ENCODE measurements at regions not wholly inside any gene's neighbourhood (a gene's known extent, or its start where the extent isn't known, plus 50 kb on each side); places are given as distances from the start of the nearest gene placed in this dataset.

DNA sequence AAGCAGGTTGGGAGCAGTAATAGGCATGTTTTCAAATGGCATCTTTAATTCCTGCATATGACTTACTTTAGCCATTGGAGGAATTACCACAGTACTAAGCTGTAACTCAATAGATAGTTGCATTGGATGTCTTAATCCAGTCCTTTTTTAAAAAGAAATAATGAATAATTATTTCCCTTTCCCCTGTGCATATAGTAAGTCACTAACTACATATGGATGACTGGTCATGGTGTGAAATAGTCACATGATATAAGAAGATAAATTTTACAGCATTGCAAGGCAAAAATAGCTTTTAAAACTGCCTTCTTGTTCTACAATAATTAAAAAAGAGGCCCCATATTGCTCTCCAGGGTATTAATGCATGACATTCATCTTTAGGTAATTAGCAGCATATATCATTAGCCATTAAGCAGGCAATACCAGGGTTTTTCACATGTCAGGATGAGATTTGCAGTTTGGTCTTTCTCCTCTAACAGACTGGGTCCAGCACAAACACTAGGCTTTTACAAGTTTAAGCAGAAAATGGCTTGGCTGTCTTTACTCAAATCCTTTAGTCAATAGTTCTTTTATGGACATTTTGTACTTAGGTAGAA is 606.4 kb upstream of the RORB start:
- H3K9me3 Mint-ChIP-seq, result peaks cover 11% of the 10 kb centered on the region
- no peaks in the 10 kb centered on the region for H3K4me1 Mint-ChIP-seq
- no peak overlapping the region for H3K4me3 Mint-ChIP-seq
- no peak overlapping the region for H3K27ac Mint-ChIP-seq
- H3K36me3 Mint-ChIP-seq (ENCODE audit: low read depth), result no peaks in the 10 kb centered on the region
- no peaks in the 10 kb centered on the region for H3K27me3 Mint-ChIP-seq (ENCODE audit: low read depth, poor library complexity)
- DNase-seq, result no peak
- TF ChIP-seq, protein P1, sequence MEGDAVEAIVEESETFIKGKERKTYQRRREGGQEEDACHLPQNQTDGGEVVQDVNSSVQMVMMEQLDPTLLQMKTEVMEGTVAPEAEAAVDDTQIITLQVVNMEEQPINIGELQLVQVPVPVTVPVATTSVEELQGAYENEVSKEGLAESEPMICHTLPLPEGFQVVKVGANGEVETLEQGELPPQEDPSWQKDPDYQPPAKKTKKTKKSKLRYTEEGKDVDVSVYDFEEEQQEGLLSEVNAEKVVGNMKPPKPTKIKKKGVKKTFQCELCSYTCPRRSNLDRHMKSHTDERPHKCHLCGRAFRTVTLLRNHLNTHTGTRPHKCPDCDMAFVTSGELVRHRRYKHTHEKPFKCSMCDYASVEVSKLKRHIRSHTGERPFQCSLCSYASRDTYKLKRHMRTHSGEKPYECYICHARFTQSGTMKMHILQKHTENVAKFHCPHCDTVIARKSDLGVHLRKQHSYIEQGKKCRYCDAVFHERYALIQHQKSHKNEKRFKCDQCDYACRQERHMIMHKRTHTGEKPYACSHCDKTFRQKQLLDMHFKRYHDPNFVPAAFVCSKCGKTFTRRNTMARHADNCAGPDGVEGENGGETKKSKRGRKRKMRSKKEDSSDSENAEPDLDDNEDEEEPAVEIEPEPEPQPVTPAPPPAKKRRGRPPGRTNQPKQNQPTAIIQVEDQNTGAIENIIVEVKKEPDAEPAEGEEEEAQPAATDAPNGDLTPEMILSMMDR (IDR thresholded peaks at IDR 0.05), result no peak

DNA sequence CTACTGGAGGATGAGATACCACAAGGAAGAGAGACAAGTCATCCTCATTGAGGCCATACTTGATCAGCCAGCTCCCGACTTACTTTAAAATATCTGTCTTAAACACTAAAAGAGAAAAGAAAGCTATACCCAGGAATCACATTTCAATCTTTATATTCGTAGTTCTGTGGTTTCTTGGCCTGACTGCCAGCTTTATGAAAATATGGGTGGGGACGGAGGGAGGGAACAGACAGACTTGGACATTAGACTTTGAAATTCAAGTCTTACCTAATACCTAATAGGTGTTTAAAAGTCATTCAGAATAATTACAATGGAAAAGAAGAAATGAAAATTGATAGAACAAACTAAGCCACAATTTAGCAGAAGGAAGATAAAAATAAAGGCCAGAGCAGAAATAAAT is 604.8 kb upstream of the RORB start:
- no peak for DNase-seq
- TF ChIP-seq, protein P1 (IDR thresholded peaks at IDR 0.05), result no peak
- H3K27ac Mint-ChIP-seq, result no peak overlapping the region
- no peaks in the 10 kb centered on the region for H3K27me3 Mint-ChIP-seq (ENCODE audit: low read depth, poor library complexity)
- H3K4me3 Mint-ChIP-seq, result no peak overlapping the region
- peaks cover 4% of the 10 kb centered on the region for H3K9me3 Mint-ChIP-seq
- H3K36me3 Mint-ChIP-seq (ENCODE audit: low read depth), result no peaks in the 10 kb centered on the region
- no peaks in the 10 kb centered on the region for H3K4me1 Mint-ChIP-seq

DNA sequence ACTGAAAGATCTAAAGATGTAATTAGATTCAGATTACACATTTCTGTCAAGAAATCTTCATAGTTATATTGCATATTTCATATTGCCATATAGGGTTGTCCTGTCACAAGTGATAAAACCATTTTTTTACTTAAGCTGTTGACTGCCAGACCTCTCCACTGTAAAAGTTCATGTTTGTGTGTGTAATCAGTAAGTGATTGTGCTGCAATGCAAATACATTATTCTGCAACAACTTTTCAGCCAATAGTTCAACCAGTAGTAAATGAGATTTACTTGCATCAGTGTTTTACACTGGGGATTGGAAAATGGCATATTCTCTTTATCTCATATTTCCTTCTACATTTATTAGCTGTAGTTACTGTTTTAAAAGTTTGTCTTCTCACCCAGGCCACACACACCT is 603.9 kb upstream of the RORB start:
- no peak overlapping the region for H3K27ac Mint-ChIP-seq
- H3K27me3 Mint-ChIP-seq (ENCODE audit: low read depth, poor library complexity), result no peaks in the 10 kb centered on the region
- TF ChIP-seq, protein P1 (IDR thresholded peaks at IDR 0.05), result no peak
- no peaks in the 10 kb centered on the region for H3K9me3 Mint-ChIP-seq
- H3K4me1 Mint-ChIP-seq, result no peaks in the 10 kb centered on the region
- no peak overlapping the region for H3K4me3 Mint-ChIP-seq
- no peak for DNase-seq
- H3K36me3 Mint-ChIP-seq (ENCODE audit: low read depth), result no peaks in the 10 kb centered on the region

DNA sequence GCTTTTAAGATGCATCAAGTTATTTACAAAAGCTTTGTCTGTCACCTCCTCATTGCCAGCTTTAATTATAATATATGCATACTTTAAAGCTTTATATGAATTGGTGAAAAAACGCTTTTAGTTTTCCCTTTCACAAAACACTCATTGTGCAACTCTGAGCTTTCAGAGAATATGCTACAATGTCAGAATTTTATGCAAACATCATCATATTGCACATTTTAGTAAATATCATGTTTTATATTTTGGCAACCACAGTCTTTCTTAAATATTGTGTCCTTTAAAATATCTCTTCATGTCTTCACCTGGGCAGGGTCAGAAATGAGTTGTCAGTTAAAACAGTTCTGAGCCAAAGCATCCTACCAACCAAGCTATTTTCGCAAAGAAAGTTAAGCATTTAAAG is 601.1 kb upstream of the RORB start:
- H3K4me1 Mint-ChIP-seq, result no peaks in the 10 kb centered on the region
- H3K4me3 Mint-ChIP-seq, result no peak overlapping the region
- H3K27ac Mint-ChIP-seq, result no peak overlapping the region

DNA sequence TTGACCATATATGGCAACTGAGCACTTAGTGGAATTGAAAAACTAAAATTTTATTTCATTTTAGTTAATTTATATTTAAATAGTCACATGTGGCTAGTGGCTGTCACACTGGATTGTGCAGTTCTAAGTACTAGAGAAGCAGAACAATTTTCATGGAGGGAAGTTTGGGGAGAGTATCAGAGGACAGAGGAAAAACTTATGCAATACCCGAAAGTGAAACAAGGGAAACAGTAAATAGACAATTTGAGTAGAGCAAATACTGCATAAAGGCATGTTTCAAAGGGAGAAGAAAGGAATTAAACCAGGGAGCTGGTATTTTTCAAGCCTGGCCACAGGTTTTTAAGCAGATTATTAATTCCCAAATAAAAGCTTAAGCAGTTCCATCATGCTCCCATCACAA is 590.5 kb upstream of the RORB start:
- no peaks in the 10 kb centered on the region for H3K27me3 Mint-ChIP-seq (ENCODE audit: low read depth, poor library complexity)
- no peak overlapping the region for H3K4me3 Mint-ChIP-seq
- H3K27ac Mint-ChIP-seq, result no peak overlapping the region
- H3K9me3 Mint-ChIP-seq, result no peaks in the 10 kb centered on the region
- H3K36me3 Mint-ChIP-seq (ENCODE audit: low read depth), result no peaks in the 10 kb centered on the region
- H3K4me1 Mint-ChIP-seq, result no peaks in the 10 kb centered on the region
- TF ChIP-seq, protein P1 (IDR thresholded peaks at IDR 0.05), result no peak
- no peak for DNase-seq

More for the DNA sequence above, 601.1 kb upstream of the RORB start:
- no peak for DNase-seq
- TF ChIP-seq, protein P1 (IDR thresholded peaks at IDR 0.05), result no peak
- Mint-ChIP-seq H3K9me3 (peaks cover 3% of the 10 kb centered on the region), H3K36me3 (ENCODE audit: low read depth) (no peaks in the 10 kb centered on the region), H3K27me3 (ENCODE audit: low read depth, poor library complexity) (no peaks in the 10 kb centered on the region)

DNA sequence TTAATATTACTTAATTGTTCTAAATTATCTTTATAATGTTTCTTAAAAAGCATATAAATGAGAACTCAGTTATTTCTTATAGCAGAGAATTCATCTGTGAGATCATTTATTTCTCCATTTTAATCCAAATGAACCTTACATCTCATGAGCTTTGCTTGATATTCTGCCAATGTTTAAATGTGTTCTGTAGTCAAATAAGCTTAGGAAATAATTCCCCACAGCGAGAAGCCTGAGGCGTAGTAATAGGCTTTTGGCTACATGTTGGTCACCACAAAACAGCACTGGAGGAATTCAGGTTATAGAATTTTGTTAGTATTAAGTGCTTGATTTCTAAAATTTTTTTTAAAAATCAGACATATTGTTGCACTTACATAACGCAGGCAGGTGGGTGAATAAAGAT is 585.3 kb upstream of the RORB start:
- Mint-ChIP-seq H3K27me3 (ENCODE audit: low read depth, poor library complexity) (no peaks in the 10 kb centered on the region), H3K27ac (no peak overlapping the region), H3K9me3 (no peaks in the 10 kb centered on the region), H3K4me3 (no peak overlapping the region), H3K4me1 (no peaks in the 10 kb centered on the region), H3K36me3 (ENCODE audit: low read depth) (no peaks in the 10 kb centered on the region)
- TF ChIP-seq, protein P1 (IDR thresholded peaks at IDR 0.05), result no peak
- DNase-seq, result no peak
